Mesendoderm (in vitro differentiated cells): ENCODE measurements at regions not wholly inside any gene's neighbourhood (a gene's known extent, or its start where the extent isn't known, plus 50 kb on each side); places are given as distances from the start of the nearest gene placed in this dataset.

Source experiments
- DNase-seq: peaks from one replicate; pipeline ENCODE4 v3.0.0; 2013
- H2AK5ac ChIP-seq: 2 replicates; pipeline ENCODE4 v1.6.1; 2013; ENCODE audit warnings: low read length, inconsistent platforms
- H2BK120ac ChIP-seq: 2 replicates; pipeline ENCODE4 v1.6.1; 2013; ENCODE audit warnings: low read depth, mild to moderate bottlenecking, low read length, moderate library complexity, mixed read lengths
- H2BK15ac ChIP-seq: replicated peaks from 2 replicates; pipeline ENCODE4 v1.6.1; 2013; ENCODE audit warnings: low read depth, mild to moderate bottlenecking, moderate library complexity
- H2BK5ac ChIP-seq: 2 replicates; pipeline ENCODE4 v1.6.1; 2013; ENCODE audit warnings: low read length, inconsistent platforms
- H3K18ac ChIP-seq: 2 replicates; pipeline ENCODE4 v1.6.1; 2013; ENCODE audit warnings: mild to moderate bottlenecking, low read length, mixed read lengths
- H3K23ac ChIP-seq: one replicate; pipeline ENCODE4 v1.6.1; 2013; ENCODE audit warnings: low read length
- H3K27ac ChIP-seq: 2 replicates; pipeline ENCODE4 v1.5.1; 2013; ENCODE audit warnings: low read depth, mild to moderate bottlenecking, inconsistent platforms, low read length, moderate library complexity
- H3K27me3 ChIP-seq: 2 replicates; pipeline ENCODE4 v1.6.1; 2013; ENCODE audit warnings: low read length, control low read depth, mild to moderate bottlenecking, inconsistent platforms; ENCODE audit not compliant: insufficient read depth, poor library complexity
- H3K36me3 ChIP-seq: 2 replicates; pipeline ENCODE4 v1.6.1; 2013; ENCODE audit warnings: low read length, inconsistent platforms; ENCODE audit not compliant: control insufficient read depth, insufficient read depth
- H3K4ac ChIP-seq: one replicate; pipeline ENCODE4 v1.6.1; 2013; ENCODE audit warnings: low read depth, mild to moderate bottlenecking, low read length, moderate library complexity
- H3K4me1 ChIP-seq: 2 replicates; pipeline ENCODE4 v1.6.1; 2013; ENCODE audit warnings: low read depth, low read length, inconsistent platforms; ENCODE audit not compliant: control insufficient read depth
- H3K4me2 ChIP-seq: 2 replicates; pipeline ENCODE4 v1.6.1; 2013; ENCODE audit warnings: low read length
- H3K4me3 ChIP-seq: 2 replicates; pipeline ENCODE4 v1.5.1; 2013; ENCODE audit warnings: mild to moderate bottlenecking, low read length
- H3K56ac ChIP-seq: one replicate; pipeline ENCODE4 v1.6.1; 2013; ENCODE audit warnings: low read length
- H3K79me1 ChIP-seq: 2 replicates; pipeline ENCODE4 v1.6.1; 2013; ENCODE audit warnings: low read length, inconsistent platforms
- H3K79me2 ChIP-seq: 2 replicates; pipeline ENCODE4 v1.6.1; 2013; ENCODE audit warnings: mild to moderate bottlenecking, low read length; ENCODE audit not compliant: control insufficient read depth, insufficient read depth
- H3K9ac ChIP-seq: 2 replicates; pipeline ENCODE4 v1.6.1; 2013; ENCODE audit warnings: low read length, inconsistent platforms
- H4K5ac ChIP-seq: one replicate; pipeline ENCODE4 v1.6.1; 2013; ENCODE audit warnings: low read length
- H4K8ac ChIP-seq: one replicate; pipeline ENCODE4 v1.6.1; 2013; ENCODE audit warnings: low read depth, mild to moderate bottlenecking, control low read depth, low read length, moderate library complexity
- WGBS: extraction: QIAGEN DNeasy Blood & Tissue Kit; methylation state at CpG from one replicate; pipeline ENCODE4 v1.1.7; 2013; ENCODE audit warnings: low lambda C conversion rate, missing lambda C conversion rate; ENCODE audit not compliant: insufficient coverage; ENCODE audit errors: extremely low coverage; 5-methylcytosine and 5-hydroxymethylcytosine counted together

DNA sequence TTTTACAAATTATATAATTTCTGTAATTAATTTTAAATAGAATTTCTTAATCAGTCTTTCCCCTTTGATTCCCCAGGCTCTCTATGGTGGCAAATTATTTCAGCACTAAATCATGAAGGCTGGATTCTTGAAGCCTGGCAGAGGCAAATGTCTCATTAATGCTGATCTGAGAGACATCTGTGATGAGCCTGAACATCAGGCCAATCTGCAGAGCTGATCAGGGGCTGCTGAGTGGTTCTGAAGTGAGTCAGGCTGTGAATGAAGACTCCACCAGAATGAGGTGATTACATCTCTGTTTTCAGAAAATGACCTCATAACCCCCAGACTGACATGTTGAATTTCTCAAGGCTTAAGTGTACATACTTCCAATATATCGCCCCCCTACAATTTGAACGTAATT is 124.2 kb upstream of the MIS18BP1 start:
- Histone ChIP-seq H3K56ac (no peak overlapping the region), H2BK120ac (no peak overlapping the region), H3K23ac (no peak overlapping the region), H3K4me2 (no peak overlapping the region), H3K9ac (no peak overlapping the region), H2BK15ac (no peak overlapping the region), H3K27ac (no peak overlapping the region), H3K36me3 (no peaks in the 10 kb centered on the region), H3K79me2 (no peaks in the 10 kb centered on the region), H2BK5ac (no peak overlapping the region), H3K4me1 (no peaks in the 10 kb centered on the region), H3K27me3 (no peaks in the 10 kb centered on the region), H4K5ac (no peak overlapping the region), H3K18ac (no peak overlapping the region), H4K8ac (no peak overlapping the region), H3K4me3 (no peak overlapping the region), H3K79me1 (no peaks in the 10 kb centered on the region), H3K4ac (no peak overlapping the region), H2AK5ac (no peak overlapping the region)
- no CpG with 5 or more reads among the region's 2 CpGs for WGBS
- peak; percentile 63 for DNase-seq

DNA sequence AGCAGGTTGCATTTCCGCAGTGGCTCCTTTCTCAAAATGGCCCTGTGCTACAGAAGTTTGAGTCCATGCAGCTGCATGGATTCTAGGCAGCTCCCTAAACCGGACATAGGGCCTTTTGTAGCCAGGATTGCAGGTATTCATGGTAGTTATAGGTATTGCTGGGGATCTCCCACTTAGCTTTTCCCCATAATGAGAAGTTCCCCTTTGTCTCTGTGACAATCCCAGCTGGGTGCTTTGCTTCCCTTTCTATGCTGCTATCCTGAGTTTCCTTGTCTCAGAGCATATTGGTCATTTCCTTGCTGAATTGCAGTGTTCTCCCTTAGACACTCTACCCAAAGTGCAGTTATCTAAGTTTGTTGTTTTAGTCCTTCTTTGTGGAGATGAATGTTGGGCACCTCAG is 120.9 kb upstream of the MIS18BP1 start:
- DNase-seq, result no peak
- Histone ChIP-seq H3K4me3 (no peak overlapping the region), H2BK15ac (no peak overlapping the region), H3K23ac (no peak overlapping the region), H3K4me2 (no peak overlapping the region), H3K79me1 (no peaks in the 10 kb centered on the region), H3K79me2 (no peaks in the 10 kb centered on the region), H3K56ac (no peak overlapping the region), H3K18ac (no peak overlapping the region), H3K4ac (no peak overlapping the region), H3K9ac (no peak overlapping the region), H3K27ac (no peak overlapping the region), H3K36me3 (no peaks in the 10 kb centered on the region), H2BK5ac (no peak overlapping the region), H2BK120ac (no peak overlapping the region), H4K8ac (no peak overlapping the region), H4K5ac (no peak overlapping the region), H3K27me3 (no peaks in the 10 kb centered on the region), H2AK5ac (no peak overlapping the region), H3K4me1 (no peaks in the 10 kb centered on the region)
- no CpG with 5 or more reads among the region's 2 CpGs for WGBS

DNA sequence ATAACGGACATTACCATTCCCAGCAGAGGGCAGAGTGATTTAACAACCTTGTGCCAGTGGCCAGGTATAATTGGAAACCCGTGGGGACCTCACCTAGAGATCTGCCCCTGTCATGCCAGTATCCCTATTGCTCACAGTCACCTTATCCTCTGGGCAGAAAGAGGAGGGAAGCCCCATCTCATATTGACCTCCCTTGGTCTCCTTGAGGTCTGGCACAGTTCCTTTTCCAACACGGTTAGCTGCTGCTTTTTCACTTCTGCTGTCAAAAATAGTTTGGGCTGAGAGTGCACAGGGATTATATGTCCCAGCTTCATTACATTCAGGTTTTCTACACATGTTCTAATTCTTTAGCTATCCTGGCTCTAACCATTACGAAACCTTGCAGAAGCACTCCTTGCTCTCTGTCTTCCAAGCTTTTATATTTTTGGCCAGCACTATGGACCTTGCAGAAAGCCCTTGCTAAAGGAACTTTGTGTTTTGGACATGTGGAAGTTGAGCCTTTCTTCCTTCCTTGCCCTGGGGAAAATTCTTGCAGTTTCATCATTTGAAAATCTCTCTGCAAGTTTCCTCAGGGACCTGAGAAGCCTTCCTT is 111.7 kb upstream of the MIS18BP1 start:
- Histone ChIP-seq H3K4me1 (no peaks in the 10 kb centered on the region), H4K5ac (no peak overlapping the region), H2BK15ac (no peak overlapping the region), H2BK120ac (no peak overlapping the region), H3K79me2 (no peaks in the 10 kb centered on the region), H3K36me3 (no peaks in the 10 kb centered on the region), H3K4me2 (no peak overlapping the region), H3K9ac (no peak overlapping the region), H2BK5ac (no peak overlapping the region), H3K27ac (no peak overlapping the region), H3K79me1 (no peaks in the 10 kb centered on the region), H3K23ac (no peak overlapping the region), H3K27me3 (no peaks in the 10 kb centered on the region), H2AK5ac (no peak overlapping the region), H3K4me3 (no peak overlapping the region), H3K4ac (no peak overlapping the region), H3K56ac (no peak overlapping the region), H3K18ac (no peak overlapping the region), H4K8ac (no peak overlapping the region)
- DNase-seq, result peak; percentile 6
- WGBS, result no CpG with 5 or more reads among the region's 4 CpGs

DNA sequence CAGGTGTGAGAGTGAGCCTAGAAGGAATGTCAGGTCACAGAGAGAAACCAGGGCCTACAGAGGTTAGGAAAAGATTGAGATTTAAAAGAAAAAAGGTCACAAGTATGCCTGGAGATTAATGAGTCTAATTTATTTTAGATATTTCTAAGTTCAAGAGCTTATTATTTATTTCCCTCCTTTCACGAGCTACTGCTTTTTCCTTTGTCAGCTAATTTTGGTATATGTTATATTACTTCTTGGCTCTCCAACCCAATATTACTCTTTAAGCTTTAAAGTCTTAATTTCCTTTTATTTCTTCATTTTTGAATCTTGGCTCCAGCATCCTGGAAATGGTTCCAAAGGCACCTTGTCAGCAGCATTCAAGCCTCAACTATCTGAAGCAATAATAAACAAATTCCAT is 109.5 kb upstream of the MIS18BP1 start:
- Histone ChIP-seq H3K79me1 (no peaks in the 10 kb centered on the region), H3K79me2 (no peaks in the 10 kb centered on the region), H3K56ac (no peak overlapping the region), H3K36me3 (no peaks in the 10 kb centered on the region), H3K27me3 (no peaks in the 10 kb centered on the region), H3K4ac (no peak overlapping the region), H2BK120ac (no peak overlapping the region), H3K27ac (no peak overlapping the region), H4K8ac (no peak overlapping the region), H2BK15ac (no peak overlapping the region), H3K23ac (no peak overlapping the region), H3K4me3 (no peak overlapping the region), H4K5ac (no peak overlapping the region), H3K18ac (no peak overlapping the region), H3K4me2 (no peak overlapping the region), H3K9ac (no peak overlapping the region), H2BK5ac (no peak overlapping the region), H2AK5ac (no peak overlapping the region), H3K4me1 (no peaks in the 10 kb centered on the region)
- no CpG with 5 or more reads among the region's 1 CpG for WGBS
- DNase-seq, result no peak

DNA sequence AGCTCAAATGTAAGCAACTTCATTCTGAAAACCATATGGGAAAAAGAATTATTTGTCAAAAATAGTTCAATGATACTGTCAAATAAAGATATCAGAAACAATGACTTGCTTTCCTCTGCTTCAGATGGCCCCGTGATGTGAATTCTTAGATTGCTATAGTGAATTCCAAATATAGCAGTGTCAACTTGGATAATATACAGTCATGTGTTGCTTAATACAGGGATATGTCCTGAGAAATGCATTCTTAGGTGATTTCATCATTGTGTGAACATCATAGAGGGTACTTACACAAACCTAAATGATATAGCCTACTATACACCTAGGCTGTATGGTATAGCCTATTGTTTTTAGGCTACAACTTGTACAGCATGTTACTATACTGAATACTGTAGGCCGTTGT is 108.7 kb upstream of the MIS18BP1 start:
- no peak overlapping the region for H3K9ac ChIP-seq
- H3K4me2 ChIP-seq, result no peak overlapping the region
- no peaks in the 10 kb centered on the region for H3K4me1 ChIP-seq
- H3K56ac ChIP-seq, result no peak overlapping the region
- H3K79me1 ChIP-seq, result no peaks in the 10 kb centered on the region
- no peak overlapping the region for H3K27ac ChIP-seq
- no peak overlapping the region for H3K4ac ChIP-seq
- no peak overlapping the region for H3K23ac ChIP-seq
- no peak overlapping the region for H3K4me3 ChIP-seq
- no peak overlapping the region for H2AK5ac ChIP-seq
- H2BK15ac ChIP-seq, result no peak overlapping the region
- H3K18ac ChIP-seq, result no peak overlapping the region
- no peak overlapping the region for H4K5ac ChIP-seq
- no peaks in the 10 kb centered on the region for H3K36me3 ChIP-seq
- no CpG with 5 or more reads among the region's 2 CpGs for WGBS
- H3K79me2 ChIP-seq, result no peaks in the 10 kb centered on the region
- H2BK5ac ChIP-seq, result no peak overlapping the region
- no peak overlapping the region for H2BK120ac ChIP-seq
- DNase-seq, result no peak
- H4K8ac ChIP-seq, result no peak overlapping the region
- H3K27me3 ChIP-seq, result no peaks in the 10 kb centered on the region

DNA sequence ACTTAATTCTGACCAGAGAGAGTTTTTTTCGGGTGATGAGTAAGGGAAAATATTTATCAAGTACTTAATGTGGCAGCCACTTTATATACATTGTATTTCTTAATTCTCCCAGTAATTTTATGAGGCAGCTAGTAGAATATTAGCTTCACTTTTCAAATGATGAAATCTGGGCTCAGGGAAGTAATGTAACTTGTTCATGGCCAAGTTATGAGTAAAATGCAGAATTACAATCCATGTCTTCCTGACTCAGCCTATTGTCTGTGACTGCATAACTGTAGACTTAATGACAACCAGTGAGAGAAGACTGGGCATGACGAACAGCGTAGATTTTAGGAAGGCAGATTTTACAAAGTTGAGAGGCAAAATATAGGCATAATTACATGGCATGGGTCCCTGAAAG is 106.7 kb upstream of the MIS18BP1 start:
- H4K5ac ChIP-seq, result no peak overlapping the region
- no peak overlapping the region for H2AK5ac ChIP-seq
- no peak overlapping the region for H2BK5ac ChIP-seq
- H3K4ac ChIP-seq, result no peak overlapping the region
- H3K27me3 ChIP-seq, result no peaks in the 10 kb centered on the region
- no peak overlapping the region for H4K8ac ChIP-seq
- H3K4me1 ChIP-seq, result no peaks in the 10 kb centered on the region
- H3K18ac ChIP-seq, result no peak overlapping the region
- H3K79me2 ChIP-seq, result no peaks in the 10 kb centered on the region
- no peak overlapping the region for H2BK120ac ChIP-seq
- no peak overlapping the region for H3K4me2 ChIP-seq
- WGBS, result no CpG with 5 or more reads among the region's 3 CpGs
- no peak overlapping the region for H3K56ac ChIP-seq
- no peak overlapping the region for H3K9ac ChIP-seq
- no peak overlapping the region for H2BK15ac ChIP-seq
- H3K23ac ChIP-seq, result no peak overlapping the region
- no peaks in the 10 kb centered on the region for H3K79me1 ChIP-seq
- DNase-seq, result no peak
- no peaks in the 10 kb centered on the region for H3K36me3 ChIP-seq
- H3K4me3 ChIP-seq, result no peak overlapping the region
- no peak overlapping the region for H3K27ac ChIP-seq
